Peyer's patch (tissue), 4 donors: ENCODE measurements at regions not wholly inside any gene's neighbourhood (a gene's known extent, or its start where the extent isn't known, plus 50 kb on each side); places are given as distances from the start of the nearest gene placed in this dataset.

Source experiments
- POLR2A ChIP-seq, 2 donors: fragments of 450-650 bp; IDR thresholded peaks; one replicate each; pipeline ENCODE4 v1.5.1; 2017; ENCODE audit warnings: antibody characterized with exemption in 2 of 2, mild to moderate bottlenecking in 2 of 2, moderate library complexity in 2 of 2
- TF ChIP-seq, protein P1 (sequence below), 6 experiments: fragments of 450-650 bp in 4 of 6; fragments of 200-600 bp in 2 of 6; sonication (generic) in 1 of 6; IDR thresholded peaks; one replicate each; pipeline ENCODE4 v1.5.1; 2017 to 2019; ENCODE audit warnings: antibody characterized with exemption in 6 of 6, mild to moderate bottlenecking in 3 of 6, moderate library complexity in 1 of 6

- TF ChIP-seq, protein P1, sequence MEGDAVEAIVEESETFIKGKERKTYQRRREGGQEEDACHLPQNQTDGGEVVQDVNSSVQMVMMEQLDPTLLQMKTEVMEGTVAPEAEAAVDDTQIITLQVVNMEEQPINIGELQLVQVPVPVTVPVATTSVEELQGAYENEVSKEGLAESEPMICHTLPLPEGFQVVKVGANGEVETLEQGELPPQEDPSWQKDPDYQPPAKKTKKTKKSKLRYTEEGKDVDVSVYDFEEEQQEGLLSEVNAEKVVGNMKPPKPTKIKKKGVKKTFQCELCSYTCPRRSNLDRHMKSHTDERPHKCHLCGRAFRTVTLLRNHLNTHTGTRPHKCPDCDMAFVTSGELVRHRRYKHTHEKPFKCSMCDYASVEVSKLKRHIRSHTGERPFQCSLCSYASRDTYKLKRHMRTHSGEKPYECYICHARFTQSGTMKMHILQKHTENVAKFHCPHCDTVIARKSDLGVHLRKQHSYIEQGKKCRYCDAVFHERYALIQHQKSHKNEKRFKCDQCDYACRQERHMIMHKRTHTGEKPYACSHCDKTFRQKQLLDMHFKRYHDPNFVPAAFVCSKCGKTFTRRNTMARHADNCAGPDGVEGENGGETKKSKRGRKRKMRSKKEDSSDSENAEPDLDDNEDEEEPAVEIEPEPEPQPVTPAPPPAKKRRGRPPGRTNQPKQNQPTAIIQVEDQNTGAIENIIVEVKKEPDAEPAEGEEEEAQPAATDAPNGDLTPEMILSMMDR (IDR thresholded peaks at IDR 0.05): no peak
- no peak for TF ChIP-seq POLR2A (IDR thresholded peaks at IDR 0.05)
Measured at GRCh38 chr17:21482189-21482865, 106.2 kb downstream of the KCNJ12 start.
